ENCODE measurements at regions not wholly inside any gene's neighbourhood (a gene's known extent, or its start where the extent isn't known, plus 50 kb on each side); places are given as distances from the start of the nearest gene placed in this dataset.

DNA sequence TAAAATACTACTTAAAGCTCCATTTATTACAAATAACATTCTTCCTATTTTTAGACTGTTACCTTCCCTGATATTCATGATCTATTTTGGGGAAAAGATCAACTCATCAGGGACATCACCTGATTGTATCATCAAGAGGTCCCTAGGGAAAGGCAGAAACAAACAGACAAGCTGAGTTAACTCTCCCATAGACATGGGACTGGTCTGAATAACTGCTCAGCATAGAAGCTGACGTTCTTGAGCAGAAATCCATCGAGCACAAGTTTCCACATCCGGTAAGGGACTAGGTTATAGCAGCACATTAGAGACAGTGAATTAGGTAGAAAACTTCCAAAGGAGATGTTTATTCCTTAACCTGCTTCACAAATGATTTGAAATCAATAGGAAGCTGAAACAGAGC is 1100.4 kb upstream of the SLC39A10 start:
- TF ChIP-seq, protein P1, sequence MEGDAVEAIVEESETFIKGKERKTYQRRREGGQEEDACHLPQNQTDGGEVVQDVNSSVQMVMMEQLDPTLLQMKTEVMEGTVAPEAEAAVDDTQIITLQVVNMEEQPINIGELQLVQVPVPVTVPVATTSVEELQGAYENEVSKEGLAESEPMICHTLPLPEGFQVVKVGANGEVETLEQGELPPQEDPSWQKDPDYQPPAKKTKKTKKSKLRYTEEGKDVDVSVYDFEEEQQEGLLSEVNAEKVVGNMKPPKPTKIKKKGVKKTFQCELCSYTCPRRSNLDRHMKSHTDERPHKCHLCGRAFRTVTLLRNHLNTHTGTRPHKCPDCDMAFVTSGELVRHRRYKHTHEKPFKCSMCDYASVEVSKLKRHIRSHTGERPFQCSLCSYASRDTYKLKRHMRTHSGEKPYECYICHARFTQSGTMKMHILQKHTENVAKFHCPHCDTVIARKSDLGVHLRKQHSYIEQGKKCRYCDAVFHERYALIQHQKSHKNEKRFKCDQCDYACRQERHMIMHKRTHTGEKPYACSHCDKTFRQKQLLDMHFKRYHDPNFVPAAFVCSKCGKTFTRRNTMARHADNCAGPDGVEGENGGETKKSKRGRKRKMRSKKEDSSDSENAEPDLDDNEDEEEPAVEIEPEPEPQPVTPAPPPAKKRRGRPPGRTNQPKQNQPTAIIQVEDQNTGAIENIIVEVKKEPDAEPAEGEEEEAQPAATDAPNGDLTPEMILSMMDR (IDR thresholded peaks at IDR 0.05; ENCODE audit: low read depth, low read length) = no peak
- TF ChIP-seq EZH2phosphoT487 (IDR thresholded peaks at IDR 0.05; ENCODE audit: low read depth) = no peak
